Retinal pigment epithelial cell (primary cell): ENCODE measurements at regions not wholly inside any gene's neighbourhood (a gene's known extent, or its start where the extent isn't known, plus 50 kb on each side); places are given as distances from the start of the nearest gene placed in this dataset.

Experiments used
- DNase-seq: peaks from one replicate; pipeline ENCODE4 v3.0.0-alpha.2; 2010; ENCODE audit warnings: low read depth
- H3K4me3 ChIP-seq: 2 replicates; pipeline ENCODE4 v1.5.1; 2011; ENCODE audit warnings: mild to moderate bottlenecking, low read length, control low read depth, moderate library complexity
- TF ChIP-seq, protein P1 (sequence below): conservative IDR thresholded peaks from 2 replicates; pipeline ENCODE4 v1.5.1; 2011; ENCODE audit warnings: low read depth, low read length, control low read depth, inconsistent platforms

DNA sequence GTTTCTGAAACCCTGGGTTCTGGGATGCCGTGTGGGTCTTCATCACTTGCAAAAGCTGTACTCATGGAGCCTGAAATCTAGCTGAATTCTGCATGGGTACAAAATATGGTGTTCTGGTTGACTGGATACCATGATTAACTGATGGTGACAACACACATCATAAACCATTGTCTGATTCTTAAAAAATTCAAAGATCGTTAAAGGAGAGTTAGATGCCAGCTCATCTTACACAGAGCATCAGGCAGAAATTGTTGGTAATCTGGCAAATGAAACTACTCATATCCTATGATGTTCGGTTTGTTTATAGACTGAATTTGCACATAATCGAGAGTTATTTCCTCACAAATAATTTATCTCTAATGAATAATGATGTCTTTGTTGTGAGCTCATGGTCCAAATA is 218.1 kb upstream of the PKN2 start:
- DNase-seq = no peak
- H3K4me3 ChIP-seq = no peak overlapping the region
- TF ChIP-seq, protein P1, sequence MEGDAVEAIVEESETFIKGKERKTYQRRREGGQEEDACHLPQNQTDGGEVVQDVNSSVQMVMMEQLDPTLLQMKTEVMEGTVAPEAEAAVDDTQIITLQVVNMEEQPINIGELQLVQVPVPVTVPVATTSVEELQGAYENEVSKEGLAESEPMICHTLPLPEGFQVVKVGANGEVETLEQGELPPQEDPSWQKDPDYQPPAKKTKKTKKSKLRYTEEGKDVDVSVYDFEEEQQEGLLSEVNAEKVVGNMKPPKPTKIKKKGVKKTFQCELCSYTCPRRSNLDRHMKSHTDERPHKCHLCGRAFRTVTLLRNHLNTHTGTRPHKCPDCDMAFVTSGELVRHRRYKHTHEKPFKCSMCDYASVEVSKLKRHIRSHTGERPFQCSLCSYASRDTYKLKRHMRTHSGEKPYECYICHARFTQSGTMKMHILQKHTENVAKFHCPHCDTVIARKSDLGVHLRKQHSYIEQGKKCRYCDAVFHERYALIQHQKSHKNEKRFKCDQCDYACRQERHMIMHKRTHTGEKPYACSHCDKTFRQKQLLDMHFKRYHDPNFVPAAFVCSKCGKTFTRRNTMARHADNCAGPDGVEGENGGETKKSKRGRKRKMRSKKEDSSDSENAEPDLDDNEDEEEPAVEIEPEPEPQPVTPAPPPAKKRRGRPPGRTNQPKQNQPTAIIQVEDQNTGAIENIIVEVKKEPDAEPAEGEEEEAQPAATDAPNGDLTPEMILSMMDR = no peak

DNA sequence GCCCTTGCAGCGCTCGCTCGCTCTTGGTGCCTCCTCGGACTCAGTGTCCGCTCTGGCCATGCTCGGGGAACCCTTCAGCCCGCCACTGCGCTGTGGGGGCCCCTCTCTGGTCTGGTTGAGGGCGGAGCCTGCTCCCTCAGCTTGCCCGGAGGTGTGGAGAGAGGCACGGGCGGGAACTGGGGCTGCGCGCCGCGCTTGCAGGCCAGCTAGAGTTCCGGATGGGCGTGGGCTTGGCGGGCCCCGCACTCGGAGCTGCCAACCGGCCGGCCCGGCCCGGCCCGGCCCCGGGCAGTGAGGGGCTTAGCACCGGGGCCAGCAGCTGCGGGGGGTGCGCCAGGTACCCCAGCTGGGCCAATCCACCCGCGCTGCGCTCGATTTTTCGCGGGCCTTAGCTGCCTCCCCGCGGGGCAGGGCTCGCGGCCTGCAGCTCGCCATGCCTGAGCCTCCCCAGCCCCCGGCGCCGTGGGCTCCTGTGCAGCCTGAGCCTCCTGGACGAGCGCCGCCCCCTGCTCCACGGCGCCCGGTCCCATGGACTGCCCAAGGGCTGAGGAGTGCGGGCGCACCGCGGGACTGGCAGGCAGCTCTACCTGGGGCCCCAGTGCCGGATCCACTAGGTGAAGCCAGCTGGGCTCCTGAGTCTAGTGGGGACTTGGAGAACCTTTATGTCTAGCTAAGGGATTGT is 217.0 kb upstream of the PKN2 start:
- TF ChIP-seq, protein P1 = no peak
- no peak overlapping the region for H3K4me3 ChIP-seq
- DNase-seq = no peak

DNA sequence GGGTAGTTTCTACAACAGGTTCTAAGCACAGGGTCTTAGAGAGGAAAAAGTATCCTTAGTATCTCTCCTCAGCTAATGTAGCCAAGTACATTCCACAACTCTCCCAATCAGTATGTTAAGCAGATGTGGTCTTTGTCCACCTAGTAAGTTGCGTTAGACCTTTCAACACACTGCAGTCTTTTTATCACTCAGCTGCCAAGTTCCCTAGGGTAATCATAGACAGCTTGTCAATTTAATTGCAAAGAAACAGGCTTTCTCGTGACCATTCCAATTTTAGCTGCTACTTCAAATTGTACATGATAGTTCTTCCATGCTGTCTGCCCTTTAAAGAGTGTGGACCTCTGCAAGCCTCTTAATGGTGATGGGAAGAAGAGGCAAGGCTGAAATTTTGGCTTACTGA is 211.8 kb upstream of the PKN2 start:
- no peak for DNase-seq
- no peak overlapping the region for H3K4me3 ChIP-seq
- TF ChIP-seq, protein P1 = no peak

DNA sequence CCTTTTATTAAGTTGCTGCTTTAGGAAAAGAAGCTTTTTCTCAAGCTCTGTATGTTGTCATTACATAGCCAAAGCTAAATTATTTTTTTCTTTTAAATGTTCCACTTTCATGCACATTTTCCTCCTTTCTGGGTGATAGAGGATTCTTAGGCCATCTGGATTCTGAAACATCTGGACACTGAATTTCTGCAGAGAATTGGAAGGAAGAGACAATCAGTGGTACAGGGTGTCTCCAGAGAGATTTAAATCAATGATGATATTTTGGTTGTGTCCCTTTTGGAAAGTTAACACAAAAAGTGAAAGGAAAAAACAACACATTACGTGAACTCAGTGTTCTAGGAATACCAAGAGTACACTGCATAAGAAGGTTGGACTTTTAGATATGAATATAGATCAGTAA is 211.4 kb upstream of the PKN2 start:
- TF ChIP-seq, protein P1 = no peak
- H3K4me3 ChIP-seq = no peak overlapping the region
- DNase-seq = no peak

DNA sequence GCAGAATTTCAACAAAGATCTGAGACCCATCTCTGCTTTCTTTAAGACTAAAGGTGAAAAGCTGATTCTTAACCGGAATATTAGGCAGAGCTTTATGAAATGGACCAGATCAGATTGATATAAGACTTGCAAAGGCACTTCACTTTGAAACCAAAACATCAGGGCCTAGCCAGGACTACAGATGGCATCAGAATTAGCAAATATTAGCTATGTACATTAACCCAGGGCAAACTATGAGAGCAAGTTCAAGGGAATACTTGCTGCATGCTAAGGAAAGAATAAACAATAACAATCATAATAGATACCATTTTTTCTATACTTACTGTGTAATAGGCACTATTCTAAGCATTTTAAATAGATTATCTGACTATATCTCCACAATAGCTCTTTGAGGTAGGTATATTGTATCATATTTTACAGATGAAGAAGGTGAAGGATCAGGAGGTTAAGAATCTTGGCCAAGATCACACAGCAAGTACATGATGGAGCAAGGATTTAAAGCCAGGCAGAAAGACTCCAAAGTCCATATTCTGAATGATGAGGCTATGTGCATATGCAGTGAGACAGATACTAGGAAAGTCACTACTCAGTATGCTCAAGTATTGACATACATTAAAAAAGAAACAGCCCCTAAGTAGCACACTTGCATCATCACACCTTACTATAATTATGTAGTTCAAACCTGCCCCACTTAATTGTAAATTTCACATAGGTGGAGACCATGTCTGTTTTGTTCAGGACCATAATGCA is 209.3 kb upstream of the PKN2 start:
- DNase-seq = no peak
- H3K4me3 ChIP-seq = no peak overlapping the region
- TF ChIP-seq, protein P1 = no peak

DNA sequence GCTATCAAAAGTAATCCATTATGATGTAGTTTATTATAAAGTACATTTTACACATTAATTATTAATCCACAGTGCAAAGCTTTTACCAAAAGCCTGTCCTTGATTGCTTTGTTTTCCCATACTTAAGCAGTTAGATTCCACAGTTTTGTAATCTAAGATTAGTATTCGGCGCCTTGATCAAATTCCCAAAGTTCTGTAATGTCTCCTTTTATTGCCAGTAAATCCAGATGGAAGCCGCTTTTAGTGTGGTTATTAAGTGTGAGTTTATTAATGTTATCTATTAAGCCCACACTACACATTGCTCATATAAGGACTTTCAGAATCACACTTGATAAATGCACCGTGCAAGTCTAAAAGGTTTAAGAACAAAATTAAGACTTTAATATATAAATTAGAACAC is 199.2 kb upstream of the PKN2 start:
- DNase-seq = no peak
- TF ChIP-seq, protein P1 = no peak
- no peak overlapping the region for H3K4me3 ChIP-seq

DNA sequence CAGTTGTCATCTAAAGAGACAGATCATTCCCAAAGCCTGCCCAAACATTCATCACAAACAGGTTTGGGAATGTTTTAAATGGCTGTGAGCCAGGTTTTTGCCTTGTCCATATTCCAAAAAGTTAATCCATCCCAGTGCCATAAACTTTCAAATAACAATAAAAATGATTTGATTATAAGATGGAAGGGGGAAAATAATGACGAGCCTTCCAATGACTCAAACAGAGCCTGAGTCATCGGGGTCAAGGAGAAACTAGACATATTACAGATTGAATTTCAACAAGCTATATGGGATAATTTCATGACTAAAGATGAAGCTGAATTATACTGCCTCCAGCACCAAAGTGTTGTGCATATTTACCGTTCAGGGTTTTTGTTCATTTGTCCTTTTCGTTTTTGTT is 195.8 kb upstream of the PKN2 start:
- DNase-seq = no peak
- no peak overlapping the region for H3K4me3 ChIP-seq
- TF ChIP-seq, protein P1 = no peak
